Adrenal gland (tissue), 9 donors: ENCODE measurements at regions not wholly inside any gene's neighbourhood (a gene's known extent, or its start where the extent isn't known, plus 50 kb on each side); places are given as distances from the start of the nearest gene placed in this dataset.

Experiments used
- DNase-seq, 7 donors: peaks; one replicate each; pipeline ENCODE4 v3.0.0-alpha.2; 2019 to 2020
- H3K27ac ChIP-seq, 5 donors: fragments of 200-600 bp; sonication (generic) in 4 of 5; 1 replicate in 3 of 5; 2 replicates in 2 of 5; pipeline versions ENCODE4 v1.5.1 to v1.8.0; 2016 to 2020; ENCODE audit warnings: mild to moderate bottlenecking in 1 of 5
- H3K27me3 ChIP-seq: fragments of 200-600 bp; 2 replicates; pipeline ENCODE4 v1.8.0; 2021
- H3K36me3 ChIP-seq, 2 donors: fragments of 200-600 bp; replicated peaks in 1 of 2; 1 replicate in 1 of 2; 2 replicates in 1 of 2; pipeline versions ENCODE4 v1.5.1 to v1.8.0; 2018 to 2022
- H3K4me1 ChIP-seq, 2 donors: fragments of 200-600 bp; replicated peaks in 1 of 2; 1 replicate in 1 of 2; 2 replicates in 1 of 2; pipeline versions ENCODE4 v1.5.1 to v1.8.0; 2018 to 2021
- H3K4me3 ChIP-seq, 4 donors: fragments of 200-600 bp; sonication (generic) in 3 of 4; one replicate each; pipeline ENCODE4 v1.5.1; 2016 to 2018
- H3K9me3 ChIP-seq, 3 donors: fragments of 200-600 bp; sonication (generic) in 1 of 3; replicated peaks in 1 of 3; 1 replicate in 2 of 3; 2 replicates in 1 of 3; pipeline versions ENCODE4 v1.5.1 to v1.8.0; 2016 to 2021
- CTCF ChIP-seq, 6 experiments: fragments of 450-650 bp in 4 of 6; fragments of 200-600 bp in 2 of 6; sonication (generic) in 1 of 6; IDR thresholded peaks; 1 replicate in 5 of 6; 2 replicates in 1 of 6; pipeline versions ENCODE4 v1.5.1 to v1.8.0; 2016 to 2021; ENCODE audit warnings: antibody characterized with exemption in 6 of 6, mild to moderate bottlenecking in 2 of 6, moderate library complexity in 1 of 6
- POLR2A ChIP-seq, 2 donors: fragments of 450-650 bp; IDR thresholded peaks; one replicate each; pipeline ENCODE4 v1.6.1; 2017; ENCODE audit warnings: antibody characterized with exemption in 2 of 2, mild to moderate bottlenecking in 2 of 2, moderate library complexity in 1 of 2
- WGBS, 4 donors: extraction: QIAGEN DNeasy Blood & Tissue Kit in 2 of 4; methylation state at CpG; one replicate each; pipeline versions ENCODE4 v1.1.5 to v1.1.7; 2013 to 2017; 5-methylcytosine and 5-hydroxymethylcytosine counted together
- intact Hi-C, 2 donors: fragments of 100-400 bp; cut with DNase I; formaldehyde crosslinking; loops; one replicate each; pipeline versions ENCODE4 v1.14.1 to v1.15.0; 2022 to 2023
- donor health status: healthy with polysubstance abuse.
- donor health status: Bipolar disorder and iron deficiency.
- donor health status: DM: yes; HTN: yes; CAD: no.
- donor health status: DM: no; HTN: no; CAD: no.
- donor health status: DM: no; HTN: no; CAD: no.

DNA sequence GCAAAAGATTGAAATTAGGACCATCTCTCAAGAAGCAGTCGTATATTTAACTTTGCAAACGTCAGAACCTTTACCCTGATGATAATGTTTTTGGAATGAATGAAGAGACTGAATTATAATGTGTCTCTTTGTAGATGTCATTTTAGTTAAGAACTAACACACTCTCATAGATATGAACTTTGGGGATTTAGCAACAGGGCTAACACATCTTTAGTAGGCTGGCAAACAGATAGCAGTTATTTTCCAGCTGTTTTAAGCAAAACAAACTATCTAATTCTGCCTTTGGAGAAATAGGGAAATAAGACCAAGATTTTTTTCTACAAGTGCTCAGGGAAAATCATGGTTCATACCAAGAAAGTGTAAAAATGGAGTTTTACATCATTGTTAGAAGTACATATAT, 469.7 kb downstream of the SPATA31D1 start:
- no peaks in the 10 kb centered on the region for H3K4me1 ChIP-seq
- no peaks in the 10 kb centered on the region for H3K27me3 ChIP-seq
- TF ChIP-seq CTCF (IDR thresholded peaks at IDR 0.05) (no peak), POLR2A (IDR thresholded peaks at IDR 0.05) (no peak)
- H3K9me3 ChIP-seq = no peaks in the 10 kb centered on the region
- H3K4me3 ChIP-seq = no peak overlapping the region
- no peak for DNase-seq
- H3K27ac ChIP-seq = no peak overlapping the region
- H3K36me3 ChIP-seq = no peaks in the 10 kb centered on the region
- intact Hi-C loops = no loop called here
- WGBS, 4 donors = 67 to 75% (median 71%) methylated on average over 2 of the region's 2 CpGs

DNA sequence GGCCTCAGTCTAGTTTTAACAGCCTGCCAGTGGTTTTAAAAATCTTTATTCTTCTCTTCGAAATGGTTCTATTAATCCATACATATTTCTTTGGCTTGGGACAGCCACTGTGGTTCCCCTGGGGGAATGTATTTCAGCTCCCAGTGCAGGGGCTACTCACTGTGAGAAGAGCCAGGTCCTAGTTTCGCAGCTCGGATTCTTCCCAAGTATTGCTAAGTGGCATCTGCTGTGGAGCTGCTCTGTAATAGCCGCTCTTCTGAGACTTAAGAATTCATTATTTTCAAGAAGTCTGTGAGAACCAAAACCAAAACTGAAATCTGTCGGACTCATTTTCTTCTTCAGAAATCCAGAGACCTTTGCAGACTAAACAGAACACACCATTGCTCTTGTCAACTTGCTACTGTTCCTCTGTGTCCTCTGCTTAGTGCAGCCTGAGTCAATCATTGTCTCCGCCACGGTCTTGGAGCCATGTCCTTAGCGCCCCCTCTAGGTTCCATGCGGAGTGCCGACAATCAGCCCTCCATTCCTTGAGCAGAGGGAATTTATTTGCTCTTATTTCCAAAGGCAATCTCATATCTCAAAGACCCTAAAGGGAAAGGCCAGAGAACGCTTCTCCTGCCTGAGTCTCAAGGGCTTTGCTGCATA, 478.2 kb downstream of the SPATA31D1 start:
- WGBS, 4 donors = 83 to 85% (median 83%) methylated on average over 11 of the region's 11 CpGs
- no peak overlapping the region for H3K27ac ChIP-seq
- DNase-seq = peak in 1 of 7 donors; percentile 58
- TF ChIP-seq CTCF (IDR thresholded peaks at IDR 0.05) (no peak), POLR2A (IDR thresholded peaks at IDR 0.05) (no peak)
- no peaks in the 10 kb centered on the region for H3K27me3 ChIP-seq
- intact Hi-C loops = no loop called here
- no peaks in the 10 kb centered on the region for H3K4me1 ChIP-seq
- H3K4me3 ChIP-seq = no peak overlapping the region
- H3K36me3 ChIP-seq = no peaks in the 10 kb centered on the region
- H3K9me3 ChIP-seq = no peaks in the 10 kb centered on the region

GRCh38 chr9:82467436-82467835, 478.9 kb downstream of the SPATA31D1 start:
- DNase-seq = no peak
- no peak overlapping the region for H3K4me3 ChIP-seq
- H3K27ac ChIP-seq = no peak overlapping the region
- no peak for TF ChIP-seq CTCF (IDR thresholded peaks at IDR 0.05)
- TF ChIP-seq POLR2A (IDR thresholded peaks at IDR 0.05) = no peak
- intact Hi-C loops = no loop called here
- H3K9me3 ChIP-seq = no peaks in the 10 kb centered on the region
- H3K27me3 ChIP-seq = no peaks in the 10 kb centered on the region
- no peaks in the 10 kb centered on the region for H3K4me1 ChIP-seq
- WGBS, 4 donors = 70 to 80% (median 77%) methylated on average over 2 of the region's 2 CpGs
- no peaks in the 10 kb centered on the region for H3K36me3 ChIP-seq

DNA sequence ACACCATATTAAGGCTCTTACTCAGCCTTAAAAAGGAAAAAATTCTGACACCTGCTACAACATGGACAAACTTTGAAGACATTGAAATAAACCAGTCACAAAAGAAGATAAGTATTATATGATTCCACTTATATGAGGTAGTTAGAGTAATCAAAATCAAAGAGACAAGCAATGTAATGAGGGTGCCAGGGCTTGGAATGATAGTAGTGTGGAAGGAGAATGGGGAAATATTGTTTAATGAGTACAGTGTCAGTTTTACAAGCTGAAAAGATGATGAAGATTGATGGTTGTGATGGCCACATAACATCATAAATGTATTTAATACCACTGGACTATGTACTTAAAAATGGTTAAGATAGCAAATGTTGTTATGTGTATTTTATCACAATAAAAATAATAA, 485.7 kb downstream of the SPATA31D1 start:
- Histone ChIP-seq H3K27ac (no peak overlapping the region), H3K9me3 (no peaks in the 10 kb centered on the region), H3K4me3 (no peak overlapping the region), H3K27me3 (no peaks in the 10 kb centered on the region), H3K4me1 (no peaks in the 10 kb centered on the region), H3K36me3 (no peaks in the 10 kb centered on the region)
- TF ChIP-seq POLR2A (IDR thresholded peaks at IDR 0.05) (no peak), CTCF (IDR thresholded peaks at IDR 0.05) (no peak)
- DNase-seq = no peak
- intact Hi-C loops = no loop called here
